ENCODE measurements at regions not wholly inside any gene's neighbourhood (a gene's known extent, or its start where the extent isn't known, plus 50 kb on each side); places are given as distances from the start of the nearest gene placed in this dataset.
A peak's percentile ranks its signal among the peaks of the same experiment; 100 is the strongest.

GRCh38 chr13:53144826-53145225 is 116.2 kb downstream of the OLFM4 start:
- Histone ChIP-seq H3K56ac (ENCODE audit: insufficient read length, low read depth, low read length) (no peak overlapping the region), H3K23ac (ENCODE audit: insufficient read length, low read depth, low read length) (no peak overlapping the region), H3K9me3 (ENCODE audit: control insufficient read depth, low read depth, low read length) (no peaks in the 10 kb centered on the region), H4K8ac (replicated peaks; ENCODE audit: insufficient read length, low read depth, low read length) (no peak overlapping the region), H2BK5ac (ENCODE audit: insufficient read length, low read length) (no peak overlapping the region), H3K18ac (ENCODE audit: insufficient read length, low read depth, low read length) (no peak overlapping the region), H3K4me2 (ENCODE audit: insufficient read depth, insufficient read length, low read length) (no peak overlapping the region), H2BK120ac (ENCODE audit: low read depth, low read length, poor library complexity, severe bottlenecking) (no peak overlapping the region), H2BK15ac (ENCODE audit: low read depth, low read length) (no peak overlapping the region), H4K91ac (ENCODE audit: insufficient read length, low read depth, low read length) (no peak overlapping the region), H2BK12ac (ENCODE audit: insufficient read length, low read depth, low read length) (no peak overlapping the region), H4K5ac (ENCODE audit: insufficient read length, low read depth, low read length) (no peak overlapping the region), H3K9ac (ENCODE audit: extremely low read depth, insufficient read length, low read length) (no peak overlapping the region), H4K20me1 (ENCODE audit: control insufficient read depth, insufficient read depth, insufficient read length) (no peaks in the 10 kb centered on the region), H3K27ac (ENCODE audit: insufficient read length, low read depth, low read length) (no peak overlapping the region), H3K79me2 (ENCODE audit: insufficient read depth, low read length) (no peaks in the 10 kb centered on the region), H2AFZ (ENCODE audit: low read length) (peak overlapping the region; percentile 73), H3K4ac (ENCODE audit: low read depth, low read length) (no peak overlapping the region), H2AK5ac (ENCODE audit: insufficient read length, low read length) (no peak overlapping the region), H3K23me2 (ENCODE audit: insufficient read length, low read depth, low read length, poor library complexity, severe bottlenecking) (no peaks in the 10 kb centered on the region), H3K27me3 (ENCODE audit: insufficient read depth, low read length) (no peaks in the 10 kb centered on the region), H3K4me1 (ENCODE audit: insufficient read depth, low read length) (peaks cover 2% of the 10 kb centered on the region; the same call in 1 of the 2 replicates), H3K14ac (ENCODE audit: insufficient read depth, low read length) (no peak overlapping the region), H3T11ph (ENCODE audit: low read length) (no peak overlapping the region), H3K79me1 (ENCODE audit: insufficient read depth, low read depth, low read length, poor library complexity, severe bottlenecking) (no peaks in the 10 kb centered on the region), H2BK20ac (ENCODE audit: low read depth, low read length, poor library complexity, severe bottlenecking) (no peak overlapping the region)
- no peak overlapping the region for H3K4me3 Mint-ChIP-seq
- TF ChIP-seq CTCF (conservative IDR thresholded peaks at IDR 0.05), result no peak
- WGBS (ENCODE audit: extremely low coverage, insufficient read length, low lambda C conversion rate), result no CpG with 5 or more reads among the region's 5 CpGs
- no peaks in the 10 kb centered on the region for H3K9me3 Mint-ChIP-seq
- peaks cover 6 to 12% of the 10 kb centered on the region in 2 experiments; a peak in 3 of 4 replicates for H3K4me1 Mint-ChIP-seq
- peaks cover 1% of the 10 kb centered on the region; the same call in 1 of the 2 replicates for H3K27me3 Mint-ChIP-seq (ENCODE audit: low read depth)
- no peak for DNase-seq
- H3K27ac Mint-ChIP-seq, result no peak overlapping the region; a peak in 2 of 7 replicates
- no peaks in the 10 kb centered on the region for H3K36me3 Mint-ChIP-seq (ENCODE audit: insufficient read depth in 1 of 3, low read depth in 3 of 3)

Measured in H9 (cell line).